Sigmoid colon (tissue), 6 donors: ENCODE measurements at regions not wholly inside any gene's neighbourhood (a gene's known extent, or its start where the extent isn't known, plus 50 kb on each side); places are given as distances from the start of the nearest gene placed in this dataset.
"Not testable (repeated sequence)": the region's sequence is repeated elsewhere in the genome, so short reads cannot be mapped to it uniquely, and the experiment has no call there.

Experiments
- DNase-seq: peaks from one replicate; pipeline ENCODE4 v3.0.0-alpha.2; 2019
- H3K27ac ChIP-seq, 4 donors: fragments of 200-600 bp; sonication (generic); one replicate each; pipeline ENCODE4 v1.5.1; 2016 to 2019; ENCODE audit warnings: mild to moderate bottlenecking in 1 of 4
- H3K27me3 ChIP-seq, 3 donors: fragments of 200-600 bp; sonication (generic); one replicate each; pipeline ENCODE4 v1.5.1; 2019; ENCODE audit warnings: mild to moderate bottlenecking in 1 of 3
- H3K36me3 ChIP-seq, 4 donors: fragments of 200-600 bp; sonication (generic); one replicate each; pipeline ENCODE4 v1.5.1; 2016 to 2019
- H3K4me1 ChIP-seq, 4 donors: fragments of 200-600 bp; sonication (generic); one replicate each; pipeline ENCODE4 v1.5.1; 2017 to 2019
- H3K4me3 ChIP-seq, 4 donors: fragments of 200-600 bp; sonication (generic); one replicate each; pipeline ENCODE4 v1.5.1; 2017 to 2019; ENCODE audit warnings: mild to moderate bottlenecking in 2 of 4, moderate library complexity in 1 of 4
- H3K9me3 ChIP-seq, 4 donors: fragments of 200-600 bp in 3 of 4; sonication (generic) in 3 of 4; one replicate each; pipeline versions ENCODE4 v1.5.1 to v1.6.1; 2013 to 2019
- CTCF ChIP-seq, 4 experiments: fragments of 450-650 bp in 3 of 4; fragments of 200-600 bp in 1 of 4; IDR thresholded peaks; one replicate each; pipeline ENCODE4 v1.5.1; 2016 to 2019; ENCODE audit warnings: antibody characterized with exemption in 4 of 4, mild to moderate bottlenecking in 3 of 4, moderate library complexity in 2 of 4
- EP300 ChIP-seq, 4 donors: sonication (generic); formaldehyde crosslinking; IDR thresholded peaks; one replicate each; pipeline ENCODE4 v1.6.1; 2017; ENCODE audit warnings: antibody characterized with exemption in 4 of 4
- POLR2A ChIP-seq, 2 donors: fragments of 450-650 bp; IDR thresholded peaks; one replicate each; pipeline ENCODE4 v1.6.1; 2016; ENCODE audit warnings: antibody characterized with exemption in 2 of 2, mild to moderate bottlenecking in 2 of 2, moderate library complexity in 2 of 2
- POLR2AphosphoS5 ChIP-seq, 4 donors: sonication (generic); formaldehyde crosslinking; IDR thresholded peaks; one replicate each; pipeline ENCODE4 v1.6.1; 2017; ENCODE audit warnings: antibody characterized with exemption in 4 of 4
- WGBS, 2 donors: extraction: QIAGEN DNeasy Blood & Tissue Kit; methylation state at CpG; one replicate each; pipeline ENCODE4 v1.1.7; 2013; 5-methylcytosine and 5-hydroxymethylcytosine counted together
- intact Hi-C: fragments of 100-400 bp; cut with DNase I; formaldehyde crosslinking; loops from one replicate; pipeline ENCODE4 v1.15.1; 2023
- donor health status: healthy with polysubstance abuse.
- donor health status: healthy.

GRCh38 chr3:153246806-153247205 is 84.8 kb downstream of the RAP2B start:
- H3K4me3 ChIP-seq: no peak overlapping the region
- H3K27me3 ChIP-seq: no peaks in the 10 kb centered on the region
- DNase-seq: no peak
- WGBS, 2 donors: 38 to 69% methylated on average over 1 of the region's 1 CpG
- H3K27ac ChIP-seq: peak overlapping the region in 3 of 4 donors; percentile 52 to 64 (median 58)
- H3K4me1 ChIP-seq: peaks cover 0 to 15% (median 11%) of the 10 kb centered on the region in 4 donors
- no peaks in the 10 kb centered on the region for H3K9me3 ChIP-seq
- H3K36me3 ChIP-seq: no peaks in the 10 kb centered on the region
- intact Hi-C loops: no loop called here
- TF ChIP-seq POLR2AphosphoS5 (IDR thresholded peaks at IDR 0.05) (peak in 1 of 4 donors; percentile 59), EP300 (IDR thresholded peaks at IDR 0.05) (no peak), POLR2A (IDR thresholded peaks at IDR 0.05) (no peak)

GRCh38 chr3:153247331-153248330 is 85.6 kb downstream of the RAP2B start:
- peak overlapping the region in 3 of 4 donors; percentile 52 to 64 (median 58) for H3K27ac ChIP-seq
- 57 to 62% methylated on average over 7 of the region's 7 CpGs for WGBS, 2 donors
- H3K9me3 ChIP-seq: no peaks in the 10 kb centered on the region
- H3K27me3 ChIP-seq: no peaks in the 10 kb centered on the region
- H3K4me1 ChIP-seq: peaks cover 0 to 15% (median 11%) of the 10 kb centered on the region in 4 donors
- no peak for TF ChIP-seq CTCF (IDR thresholded peaks at IDR 0.05)
- no peak for TF ChIP-seq POLR2AphosphoS5 (IDR thresholded peaks at IDR 0.05)
- no peak for TF ChIP-seq POLR2A (IDR thresholded peaks at IDR 0.05)
- TF ChIP-seq EP300 (IDR thresholded peaks at IDR 0.05): peak in 1 of 4 donors; percentile 5
- no peak overlapping the region for H3K4me3 ChIP-seq
- no peaks in the 10 kb centered on the region for H3K36me3 ChIP-seq
- DNase-seq: no peak
- intact Hi-C loops: no loop called here

GRCh38 chr3:153248835-153249234 is 86.8 kb downstream of the RAP2B start:
- DNase-seq, intact Hi-C loops, H3K4me3 ChIP-seq, H3K27me3 ChIP-seq, H3K9me3 ChIP-seq, H3K36me3 ChIP-seq, H3K27ac ChIP-seq: not testable (repeated sequence)
- WGBS, 2 donors: 92% methylated on average over 6 of the region's 6 CpGs
- peaks cover 0 to 15% (median 11%) of the 10 kb centered on the region in 4 donors for H3K4me1 ChIP-seq

GRCh38 chr3:153249906-153250305 is 87.9 kb downstream of the RAP2B start:
- intact Hi-C loops: no loop called here
- H3K4me3 ChIP-seq: no peak overlapping the region
- no peaks in the 10 kb centered on the region for H3K9me3 ChIP-seq
- TF ChIP-seq POLR2A (IDR thresholded peaks at IDR 0.05): no peak
- H3K4me1 ChIP-seq: peaks cover 0 to 15% (median 11%) of the 10 kb centered on the region in 4 donors
- DNase-seq: no peak
- WGBS, 2 donors: 79 to 95% methylated on average over 2 of the region's 2 CpGs
- H3K27ac ChIP-seq: peak overlapping the region in 1 of 4 donors; percentile 16
- no peaks in the 10 kb centered on the region for H3K27me3 ChIP-seq
- H3K36me3 ChIP-seq: no peaks in the 10 kb centered on the region

- H3K4me1 ChIP-seq: peaks cover 0 to 15% (median 11%) of the 10 kb centered on the region in 4 donors
- H3K27me3 ChIP-seq: no peaks in the 10 kb centered on the region
- no peak for DNase-seq
- WGBS, 2 donors: 72 to 77% methylated on average over 2 of the region's 2 CpGs
- TF ChIP-seq POLR2AphosphoS5 (IDR thresholded peaks at IDR 0.05) (no peak), POLR2A (IDR thresholded peaks at IDR 0.05) (no peak), EP300 (IDR thresholded peaks at IDR 0.05) (no peak), CTCF (IDR thresholded peaks at IDR 0.05) (no peak)
- H3K27ac ChIP-seq: no peak overlapping the region
- H3K9me3 ChIP-seq: no peaks in the 10 kb centered on the region
- H3K4me3 ChIP-seq: no peak overlapping the region
- intact Hi-C loops: no loop called here
- H3K36me3 ChIP-seq: no peaks in the 10 kb centered on the region
These were observed 88.4 kb downstream of the RAP2B start for GRCh38 chr3:153250446-153250845.

GRCh38 chr3:153252963-153253362 is 90.9 kb downstream of the RAP2B start:
- TF ChIP-seq POLR2AphosphoS5 (IDR thresholded peaks at IDR 0.05) (no peak), EP300 (IDR thresholded peaks at IDR 0.05) (no peak), POLR2A (IDR thresholded peaks at IDR 0.05) (no peak), CTCF (IDR thresholded peaks at IDR 0.05) (no peak)
- Histone ChIP-seq H3K9me3 (no peaks in the 10 kb centered on the region), H3K27me3 (no peaks in the 10 kb centered on the region), H3K36me3 (no peaks in the 10 kb centered on the region), H3K4me3 (no peak overlapping the region), H3K4me1 (peaks cover 0 to 3% (median 2%) of the 10 kb centered on the region in 4 donors), H3K27ac (no peak overlapping the region)
- intact Hi-C loops: no loop called here
- 93 to 96% methylated on average over 3 of the region's 3 CpGs for whole genome bisulfite sequencing, 2 donors
- no peak for DNase-seq
